ENCODE measurements at regions not wholly inside any gene's neighbourhood (a gene's known extent, or its start where the extent isn't known, plus 50 kb on each side); places are given as distances from the start of the nearest gene placed in this dataset.
A peak's percentile ranks its signal among the peaks of the same experiment; 100 is the strongest.
"Not testable (repeated sequence)": the region's sequence is repeated elsewhere in the genome, so short reads cannot be mapped to it uniquely, and the experiment has no call there.

DNA sequence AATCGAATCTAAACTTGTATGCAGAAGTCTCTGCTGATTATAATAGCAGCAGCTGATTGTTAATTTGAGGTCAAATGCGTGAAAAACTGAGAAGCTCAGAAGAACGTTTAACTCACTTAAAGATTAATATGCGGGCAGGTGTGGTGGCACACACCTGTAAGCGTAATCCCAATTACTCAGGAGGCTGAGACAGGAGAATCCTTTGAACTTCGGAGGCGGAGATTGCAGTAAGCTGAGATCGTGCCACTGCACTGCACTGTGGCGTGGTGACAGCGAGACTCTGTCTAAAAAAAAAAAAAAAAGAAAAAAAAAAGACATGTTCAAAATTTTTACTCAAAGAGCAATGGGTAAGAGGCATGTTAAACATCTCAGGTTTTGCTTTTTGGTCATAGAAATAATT, 1370.8 kb downstream of the GRIK2 start:
- no peak for DNase-seq (ENCODE audit: low read depth, low spot score)

DNA sequence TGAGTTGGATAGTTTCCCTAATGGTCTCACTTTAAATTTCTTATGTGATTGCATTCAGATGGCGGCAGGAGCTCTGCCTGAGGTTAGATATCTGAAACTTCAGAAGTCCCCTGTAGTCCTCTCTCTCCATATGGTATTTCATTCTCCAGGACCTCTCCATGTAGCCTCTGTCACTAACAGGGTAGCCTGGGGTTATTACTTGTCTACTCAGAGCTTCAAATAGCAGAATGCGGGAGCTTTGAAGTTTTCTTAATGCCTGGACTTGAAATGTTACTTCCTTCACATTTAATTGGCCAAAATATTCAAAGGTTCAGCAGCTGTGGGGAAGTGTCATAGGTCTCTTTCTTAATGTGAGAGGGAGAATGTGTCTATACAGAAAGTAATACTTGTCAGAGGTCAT, 1370.4 kb downstream of the GRIK2 start:
- DNase-seq (ENCODE audit: low read depth, low spot score): no peak

DNA sequence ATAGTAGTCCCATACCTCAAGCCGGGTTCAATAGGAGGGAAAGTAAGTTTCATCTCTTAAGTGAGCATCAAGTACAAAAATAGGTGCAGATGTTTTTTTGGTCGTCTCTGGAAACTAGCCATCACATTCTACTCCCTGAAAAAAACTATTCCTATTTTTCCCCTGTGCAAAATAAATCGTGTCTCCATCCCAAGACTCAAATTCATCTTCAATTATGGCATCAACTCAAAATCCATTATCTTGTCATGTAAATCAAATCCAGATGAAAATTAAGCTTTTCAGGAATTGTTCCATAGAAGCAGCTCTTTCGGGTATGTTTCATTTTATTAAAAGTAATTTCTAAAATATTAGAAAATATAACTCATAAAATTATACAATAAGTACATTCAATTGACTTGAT, 1368.4 kb downstream of the GRIK2 start:
- DNase-seq (ENCODE audit: low read depth, low spot score): no peak

DNA sequence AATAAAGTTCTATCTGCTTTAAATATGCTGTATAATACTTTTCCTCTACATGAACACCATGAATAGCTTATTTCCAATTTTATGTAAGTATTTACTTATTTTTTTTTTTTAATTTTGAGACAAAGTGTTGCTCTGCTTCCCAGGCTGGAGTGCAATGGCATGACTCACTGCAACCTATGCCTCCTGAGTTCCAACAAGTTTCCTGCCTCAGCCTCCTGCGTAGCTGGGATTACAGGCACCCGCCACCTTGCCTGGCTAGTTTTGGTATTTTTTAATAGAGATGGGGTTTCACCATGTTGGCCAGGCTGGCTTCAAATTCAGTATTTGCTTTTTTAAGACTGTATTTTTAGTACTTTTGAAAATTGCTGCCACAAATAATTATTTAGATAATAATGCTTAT, 1365.9 kb downstream of the GRIK2 start:
- peak; percentile 16 for DNase-seq (ENCODE audit: low read depth, low spot score)

DNA sequence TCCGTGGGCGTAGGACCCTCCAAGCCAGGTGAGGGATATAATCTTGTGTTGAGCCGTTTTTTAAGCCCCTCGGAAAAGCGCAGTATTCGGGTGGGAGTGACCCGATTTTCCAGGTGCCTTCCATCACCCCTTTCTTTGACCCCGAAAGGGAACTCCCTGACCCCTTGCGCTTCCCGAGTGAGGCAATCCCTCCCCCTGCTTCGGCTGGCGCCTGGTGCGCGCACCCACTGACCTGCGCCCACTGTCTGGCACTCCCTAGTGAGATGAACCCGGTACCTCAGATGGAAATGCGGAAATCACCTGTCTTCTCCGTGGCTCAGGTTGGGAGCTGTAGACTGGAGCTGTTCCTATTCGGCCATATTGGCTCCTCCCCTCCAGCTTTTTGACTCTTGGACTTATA, 1365.0 kb downstream of the GRIK2 start:
- not testable (repeated sequence) for DNase-seq (ENCODE audit: low read depth, low spot score)

DNA sequence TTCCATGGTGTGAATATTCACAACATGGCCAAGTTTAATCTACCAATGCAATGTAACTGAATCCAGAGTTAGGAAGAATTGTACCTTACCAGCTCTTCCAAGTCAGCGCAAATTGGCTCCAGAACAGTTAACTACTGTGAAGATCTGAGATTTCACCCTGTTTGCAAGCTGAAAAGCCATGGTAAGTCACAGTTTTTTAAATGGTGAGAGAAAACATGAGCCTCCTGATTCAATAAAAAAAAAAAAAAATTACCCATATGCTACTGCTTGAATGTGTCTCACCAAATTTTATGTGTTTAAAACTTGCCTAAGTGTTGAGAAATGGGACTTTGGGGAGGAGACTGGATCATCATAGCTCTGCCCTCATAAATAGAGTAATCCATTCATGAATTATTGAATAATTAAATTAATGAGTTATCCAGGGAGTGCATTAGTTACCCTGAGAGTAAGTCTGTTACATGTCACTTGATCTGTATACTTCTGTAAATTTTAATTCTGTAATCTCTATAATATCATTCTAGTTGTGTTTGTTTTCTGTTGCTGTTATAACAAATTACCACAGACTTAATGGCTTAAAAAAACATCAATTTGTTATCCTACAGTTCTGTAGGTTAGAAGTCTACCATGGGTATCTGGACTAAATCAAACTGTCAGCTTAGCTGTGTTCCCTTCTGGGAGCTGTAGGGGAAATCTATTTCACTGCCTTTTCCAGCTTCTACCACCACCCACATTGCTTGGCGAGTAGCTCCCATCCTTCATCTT, 1355.9 kb downstream of the GRIK2 start:
- DNase-seq (ENCODE audit: low read depth, low spot score): no peak

DNA sequence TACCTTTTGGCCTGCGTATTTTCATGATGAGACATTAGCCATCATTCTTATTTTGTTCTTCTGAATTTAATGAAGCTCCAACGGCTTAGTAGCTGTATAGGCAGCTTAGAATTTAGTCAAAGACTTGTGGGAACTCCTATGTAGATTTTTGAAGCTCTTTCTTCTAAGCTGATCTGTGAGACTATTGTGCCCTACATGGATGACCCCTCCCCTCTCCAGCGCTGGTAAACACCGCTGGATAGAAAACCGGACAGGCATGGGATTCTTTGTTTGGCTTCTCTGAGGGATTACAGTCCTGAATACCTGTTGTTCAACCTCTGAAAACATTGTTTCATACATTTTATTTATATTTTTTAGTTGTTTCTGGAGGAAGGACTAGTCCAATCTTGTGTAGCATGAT, 1353.4 kb downstream of the GRIK2 start:
- DNase-seq (ENCODE audit: low read depth, low spot score): no peak

DNA sequence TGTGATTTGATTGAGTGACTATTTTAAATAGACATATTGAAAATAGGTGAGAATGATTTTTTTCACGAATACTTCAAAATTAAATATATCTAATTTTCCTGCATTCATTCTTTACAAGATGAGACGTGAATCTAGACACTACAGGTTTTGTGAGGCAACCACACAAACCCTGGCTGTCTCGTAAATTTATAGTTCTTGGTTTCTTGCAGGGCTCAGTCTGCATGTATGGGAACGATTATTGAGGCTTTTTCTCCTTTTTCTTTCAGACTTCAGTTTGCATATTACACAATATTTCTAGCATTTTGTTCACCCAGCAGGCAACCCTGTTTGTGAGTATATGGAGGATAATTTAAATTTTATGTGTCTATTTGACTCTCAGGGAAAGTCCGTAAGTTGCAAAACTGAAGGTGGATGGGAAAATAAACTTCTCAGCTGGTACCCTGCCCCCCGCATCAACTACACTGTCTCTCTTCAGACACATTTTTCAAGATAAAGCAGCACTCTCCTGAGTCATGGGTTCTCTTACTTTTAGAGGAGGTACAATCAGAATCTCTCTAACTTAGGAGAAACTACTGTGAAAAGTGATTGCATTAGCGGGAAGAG, 1349.3 kb downstream of the GRIK2 start:
- no peak for DNase-seq (ENCODE audit: low read depth, low spot score)

DNA sequence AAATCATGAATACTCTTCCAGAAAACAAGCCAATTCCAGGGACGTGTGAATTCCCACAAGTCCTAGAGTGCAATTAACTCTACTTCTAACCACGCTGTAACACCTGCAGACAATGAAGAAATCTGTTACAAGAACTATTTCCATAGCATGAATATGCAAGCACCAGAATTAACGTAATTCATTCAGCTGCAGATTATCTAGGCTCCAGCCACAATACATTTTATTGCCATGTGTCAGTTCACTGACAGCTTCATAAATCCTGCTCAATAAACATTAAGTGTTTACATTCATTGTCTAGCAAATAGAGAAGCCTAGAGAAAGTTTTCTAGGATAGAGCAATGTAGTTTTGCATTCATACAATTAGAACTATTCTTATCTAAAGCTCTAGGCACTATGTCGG, 1348.5 kb downstream of the GRIK2 start:
- no peak for DNase-seq (ENCODE audit: low read depth, low spot score)

DNA sequence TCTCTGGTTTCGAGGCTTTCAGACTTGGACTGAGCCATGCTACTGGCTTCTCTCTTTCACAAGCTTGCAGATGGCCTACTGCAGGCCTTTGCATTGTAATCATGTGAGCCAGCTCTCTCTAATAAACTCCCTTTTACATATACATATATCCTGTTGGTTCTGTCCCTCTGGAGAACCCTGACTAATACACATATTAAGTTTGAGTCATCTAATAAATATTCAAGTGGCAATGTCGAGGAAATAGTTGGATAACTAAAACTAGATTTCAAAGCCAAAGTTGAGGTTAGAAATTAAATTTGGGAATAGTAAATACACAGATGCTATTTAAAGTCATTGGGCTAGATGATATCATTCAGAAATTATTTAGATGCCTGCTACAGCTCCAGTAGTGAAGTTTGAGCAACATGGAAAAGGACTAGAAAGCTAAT, 1343.4 kb downstream of the GRIK2 start:
- DNase-seq (ENCODE audit: low read depth, low spot score): peak; percentile 50

DNA sequence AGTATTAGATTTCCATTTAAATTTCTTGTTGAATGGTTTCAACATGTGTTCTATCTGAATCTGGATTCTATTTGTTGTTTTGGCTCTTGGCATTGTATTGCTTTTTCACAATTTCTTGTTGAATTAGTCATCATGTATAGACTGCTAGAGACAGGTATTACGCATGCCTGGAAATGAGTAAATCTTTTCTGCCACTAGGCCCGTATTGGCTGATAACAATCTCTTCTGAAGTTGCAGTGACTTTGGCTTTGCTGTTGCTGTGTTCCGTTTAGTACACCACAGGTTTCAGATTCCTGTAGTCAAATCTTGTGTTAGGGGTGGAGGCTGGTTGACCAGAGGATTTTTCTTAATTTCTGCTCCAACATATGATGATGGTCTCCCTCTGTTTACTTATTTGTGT, 1339.4 kb downstream of the GRIK2 start:
- DNase-seq (ENCODE audit: low read depth, low spot score): peak; percentile 13

DNA sequence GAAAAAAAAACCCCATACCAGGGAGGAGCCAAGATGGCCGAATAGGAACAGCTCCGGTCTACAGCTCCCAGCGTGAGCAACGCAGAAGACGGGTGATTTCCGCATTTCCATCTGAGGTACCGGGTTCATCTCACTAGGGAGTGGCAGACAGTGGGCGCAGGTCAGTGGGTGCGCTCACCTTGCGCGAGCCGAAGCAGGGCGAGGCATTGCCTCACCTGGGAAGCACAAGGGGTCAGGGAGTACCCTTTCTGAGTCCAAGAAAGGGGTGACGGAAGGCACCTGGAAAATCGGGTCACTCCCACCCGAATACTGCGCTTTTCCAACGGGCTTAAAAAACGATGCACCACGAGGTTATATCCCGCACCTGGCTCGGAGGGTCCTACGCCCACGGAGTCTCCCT, 1328.6 kb downstream of the GRIK2 start:
- not testable (repeated sequence) for DNase-seq (ENCODE audit: low read depth, low spot score)

DNA sequence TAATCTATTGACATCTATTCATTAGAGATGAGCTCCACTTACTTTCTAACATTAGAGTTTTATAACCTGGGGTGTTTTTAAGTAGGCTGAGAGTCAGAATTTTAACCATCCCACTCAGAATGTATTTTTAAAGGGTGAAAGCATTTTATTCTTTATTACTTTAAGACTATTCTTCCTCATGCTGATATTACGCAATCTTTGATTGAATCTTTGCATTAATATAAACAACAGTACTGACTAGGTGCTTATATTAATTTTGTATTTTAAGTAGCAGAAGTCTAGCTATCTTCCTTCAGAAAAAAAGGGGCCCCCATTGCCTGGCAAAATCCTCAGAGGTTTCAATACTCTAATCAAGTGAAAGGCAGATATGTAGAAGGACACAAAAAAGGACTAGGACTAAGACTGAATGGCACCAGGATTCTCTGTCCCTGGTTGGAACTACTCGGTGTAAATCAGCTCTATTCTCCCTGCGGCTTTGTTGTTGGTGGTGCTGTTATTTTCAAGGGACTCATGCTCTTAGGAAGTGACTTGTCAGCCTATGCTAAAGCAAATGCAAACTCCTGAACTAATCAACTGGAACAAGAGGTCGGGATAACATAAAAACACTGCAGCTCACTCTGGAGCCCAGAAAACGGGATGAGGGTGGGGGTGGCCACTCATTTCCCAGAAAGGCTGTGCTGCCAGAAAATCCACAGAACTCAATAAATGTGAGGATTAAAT, 1324.4 kb downstream of the GRIK2 start:
- no peak for DNase-seq (ENCODE audit: low read depth, low spot score)

DNA sequence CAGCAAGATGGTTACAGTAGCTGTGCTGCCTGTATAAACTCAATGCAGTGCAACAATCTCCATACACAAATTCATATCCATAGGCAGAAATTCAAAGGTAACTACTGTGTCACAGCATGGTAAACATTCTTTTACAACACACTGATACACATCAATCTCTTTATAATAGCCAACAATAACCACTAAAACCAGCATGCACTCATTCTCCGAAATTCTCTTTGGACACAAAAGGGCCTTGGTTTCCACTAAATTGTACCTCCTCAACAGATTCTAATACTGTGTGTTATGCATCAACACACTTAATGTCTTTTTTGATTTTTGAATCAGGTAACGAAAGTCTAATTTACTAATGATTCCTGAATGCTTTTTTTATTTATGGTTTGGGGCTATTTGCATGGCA, 1323.7 kb downstream of the GRIK2 start:
- DNase-seq (ENCODE audit: low read depth, low spot score): no peak

DNA sequence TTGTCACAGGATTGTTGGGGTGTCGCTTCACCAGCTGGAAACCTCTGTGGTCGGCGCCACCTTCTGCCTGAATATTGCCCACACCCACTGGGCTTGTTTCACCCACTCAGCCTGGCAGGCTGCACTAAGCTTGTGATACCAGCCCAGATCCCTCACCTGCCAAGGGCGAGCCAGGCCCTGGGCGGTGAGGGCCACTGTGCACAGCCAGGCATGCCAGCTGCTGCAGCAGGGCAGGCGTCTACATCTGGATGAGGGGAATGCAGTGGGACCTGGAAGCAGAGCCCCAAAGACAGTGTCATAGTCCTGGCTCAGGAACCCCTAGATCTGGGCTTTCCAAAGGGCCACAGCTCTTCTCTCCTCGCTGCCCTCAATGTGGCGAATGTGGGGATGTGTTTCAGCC, 1307.5 kb downstream of the GRIK2 start:
- no peak for DNase-seq (ENCODE audit: low read depth, low spot score)

DNA sequence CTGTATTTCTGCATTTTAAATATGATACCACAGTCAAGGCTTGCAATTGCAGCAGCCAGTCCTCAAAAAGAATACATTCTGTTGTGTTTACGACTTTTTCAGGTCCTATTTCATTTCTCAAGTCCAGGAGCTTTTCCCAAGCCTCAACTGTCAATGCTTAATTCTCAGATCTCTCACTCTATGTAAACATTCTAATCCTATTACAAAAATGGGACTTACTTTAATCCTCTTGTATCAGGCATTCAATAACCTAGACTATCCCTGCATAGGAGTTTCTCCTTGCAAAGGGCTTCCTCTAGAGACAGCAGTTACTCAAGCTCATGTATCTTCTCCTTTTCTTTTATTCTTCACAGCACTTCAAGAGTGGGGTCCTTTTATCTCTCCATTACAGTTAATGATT, 1293.0 kb downstream of the GRIK2 start:
- no peak for DNase-seq (ENCODE audit: low read depth, low spot score)

DNA sequence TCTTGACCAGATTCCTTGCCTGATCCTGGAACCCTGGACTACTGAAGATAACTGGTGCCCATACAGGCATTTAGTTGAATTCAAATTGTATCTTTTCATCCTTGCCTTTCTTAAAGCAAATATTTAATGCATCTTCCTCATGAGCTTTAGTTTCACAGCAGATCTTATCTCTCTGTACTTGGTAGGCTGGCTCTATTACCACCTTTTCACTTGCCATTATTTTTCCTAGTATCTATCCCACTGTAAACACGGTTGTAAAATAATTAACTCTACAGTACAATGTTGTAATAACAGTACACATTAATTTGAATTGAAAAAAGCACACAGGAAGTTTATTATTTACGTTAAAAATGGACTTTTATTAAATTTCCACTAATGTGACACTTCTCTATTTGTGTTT, 1286.9 kb downstream of the GRIK2 start:
- DNase-seq (ENCODE audit: low read depth, low spot score): no peak

DNA sequence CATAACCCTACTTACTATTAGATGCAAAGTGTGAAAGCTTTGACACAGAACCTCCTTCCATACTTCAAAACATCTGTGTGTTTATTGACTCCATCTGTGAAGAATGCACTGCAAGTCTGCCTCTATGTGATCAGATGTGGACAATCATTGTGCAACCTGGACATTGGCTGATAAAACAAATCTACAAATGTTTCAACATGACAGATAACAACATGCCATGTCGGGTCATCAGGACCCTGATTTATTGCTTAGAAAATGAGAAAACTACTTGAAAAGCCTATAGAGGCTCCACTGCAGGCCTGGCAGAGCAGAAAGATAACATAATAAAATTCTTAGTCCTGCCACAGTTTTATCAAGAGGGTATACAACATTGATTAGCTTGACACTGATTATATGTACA, 1286.4 kb downstream of the GRIK2 start:
- DNase-seq (ENCODE audit: low read depth, low spot score): no peak

DNA sequence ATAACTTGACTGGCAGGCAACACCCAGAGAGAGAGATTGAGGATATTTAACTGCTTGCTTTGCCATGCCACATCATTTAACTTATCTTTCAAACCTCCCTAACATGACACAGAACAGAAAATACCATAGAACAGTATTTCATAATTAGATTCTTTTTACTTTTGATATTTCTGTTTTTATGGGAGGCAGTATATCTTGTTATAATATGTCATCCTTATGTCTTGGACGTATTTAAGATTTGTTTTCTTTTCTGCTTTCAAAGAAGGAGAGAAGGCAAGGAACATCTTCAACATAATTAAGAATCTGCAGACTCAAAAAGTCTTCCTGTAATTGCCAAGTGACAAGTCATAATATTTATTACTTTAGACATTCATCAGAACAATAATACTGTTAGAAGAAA, 1283.7 kb downstream of the GRIK2 start:
- DNase-seq (ENCODE audit: low read depth, low spot score): no peak

DNA sequence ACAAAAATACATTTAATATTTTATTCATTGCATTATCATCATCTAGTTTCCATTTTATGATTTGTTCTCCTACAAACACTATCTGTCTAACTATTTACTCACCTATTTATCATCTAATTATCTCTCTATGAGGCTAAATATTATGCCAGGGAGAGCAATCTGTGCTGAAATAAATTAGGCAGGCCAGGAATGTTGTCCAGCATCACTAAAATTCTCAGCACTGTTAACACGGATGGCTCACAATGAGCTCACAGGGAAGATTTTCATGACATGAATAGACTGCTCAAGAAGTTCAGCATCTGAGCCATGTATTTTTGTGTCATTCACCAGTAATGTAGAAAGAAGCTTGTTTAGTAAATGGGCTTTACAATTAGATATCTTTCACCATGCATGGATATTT, 1277.2 kb downstream of the GRIK2 start:
- peak; percentile 2 for DNase-seq (ENCODE audit: low read depth, low spot score)

DNA sequence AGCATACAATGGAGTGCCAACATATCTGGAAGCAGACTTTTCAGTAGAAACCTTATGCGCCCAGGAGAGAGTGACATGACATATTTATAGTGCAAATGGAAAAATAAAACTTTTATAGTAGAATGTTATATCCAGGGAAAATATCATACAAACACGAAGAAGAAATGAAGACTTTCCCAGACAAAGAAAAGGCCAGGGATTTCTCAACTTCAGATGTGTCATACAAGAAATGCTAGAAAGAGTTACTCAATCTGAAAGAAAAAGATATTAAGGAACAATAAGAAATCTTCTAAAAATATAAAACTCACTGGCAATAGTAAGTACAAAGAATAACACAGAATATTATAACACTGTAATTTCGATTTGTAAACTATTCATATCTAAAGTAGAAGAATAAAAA, 1269.3 kb downstream of the GRIK2 start:
- no peak for DNase-seq (ENCODE audit: low read depth, low spot score)

DNA sequence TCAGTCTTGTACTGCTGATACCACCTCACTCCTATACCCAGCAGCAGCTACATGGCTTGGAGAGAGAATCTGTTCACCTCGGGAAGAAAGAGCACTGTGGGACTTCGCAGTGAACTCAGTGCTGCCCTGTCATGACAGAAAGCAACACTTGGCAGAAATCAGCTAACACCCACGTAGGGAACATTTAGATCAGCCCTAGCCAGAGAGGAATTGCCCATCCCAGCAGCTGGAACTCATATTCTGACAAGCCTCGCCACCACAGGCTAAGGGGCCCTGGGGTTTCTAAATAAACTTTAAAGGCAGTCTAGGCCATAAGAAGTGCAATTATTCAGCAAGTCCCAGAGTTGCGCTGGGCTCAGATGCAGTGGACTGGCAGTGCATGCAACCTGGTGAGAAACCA, 1266.8 kb downstream of the GRIK2 start:
- peak; percentile 3 for DNase-seq (ENCODE audit: low read depth, low spot score)

DNA sequence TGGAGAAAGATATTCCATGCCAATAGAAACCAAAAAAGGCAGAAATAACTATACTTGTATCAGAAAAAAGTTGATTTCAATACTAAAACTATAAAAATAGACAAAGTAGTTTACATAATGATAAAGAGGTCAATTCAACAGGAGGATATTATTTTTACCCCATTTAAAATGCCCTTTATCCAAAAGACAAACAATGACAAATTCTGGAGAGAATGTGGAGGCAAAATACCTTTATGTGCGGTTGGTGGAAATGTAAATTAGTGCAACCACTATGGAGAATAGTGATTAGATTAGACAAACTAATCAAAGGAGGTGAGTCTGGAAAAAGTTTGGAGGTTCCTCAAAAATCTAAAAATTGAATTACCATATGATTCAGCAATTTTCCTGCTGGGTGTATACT, 1262.3 kb downstream of the GRIK2 start:
- peak; percentile 36 for DNase-seq (ENCODE audit: low read depth, low spot score)

All from astrocyte of the hippocampus (primary cell).